H1 (cell line): ENCODE measurements at regions not wholly inside any gene's neighbourhood (a gene's known extent, or its start where the extent isn't known, plus 50 kb on each side); places are given as distances from the start of the nearest gene placed in this dataset.

Experiments used
- CTCF ChIP-seq, 3 experiments: IDR thresholded peaks; 1 replicate in 2 of 3; 2 replicates in 1 of 3; pipeline versions ENCODE4 v1.5.1 to v1.6.1; 2011; ENCODE audit warnings: low read length in 3 of 3, mild to moderate bottlenecking in 3 of 3, inconsistent platforms in 2 of 3, low read depth in 1 of 3, moderate library complexity in 1 of 3; ENCODE audit not compliant: insufficient read depth in 1 of 3; ENCODE audit errors: control extremely low read depth in 1 of 3
- PHF8 ChIP-seq: fragments of 200-600 bp; sonication (generic); conservative IDR thresholded peaks from 2 replicates; pipeline ENCODE4 v1.7.1; 2012; ENCODE audit warnings: low read depth, mild to moderate bottlenecking, inconsistent platforms, low read length, moderate library complexity
- POLR2A ChIP-seq, 2 experiments: IDR thresholded peaks; 1 replicate in 1 of 2; 2 replicates in 1 of 2; pipeline ENCODE4 v1.6.1; 2011; ENCODE audit warnings: low read depth in 2 of 2, low read length in 2 of 2, mild to moderate bottlenecking in 2 of 2; ENCODE audit errors: control extremely low read depth in 1 of 2

GRCh38 chr3:127388427-127388826, 100.6 kb upstream of the PRR20G start:
- no peak for TF ChIP-seq POLR2A (IDR thresholded peaks at IDR 0.05; ENCODE audit: control extremely low read depth in 1 of 2, low read depth in 2 of 2, low read length in 2 of 2)
- no peak for TF ChIP-seq PHF8
- TF ChIP-seq CTCF (IDR thresholded peaks at IDR 0.05; ENCODE audit: control extremely low read depth in 1 of 3, insufficient read depth in 1 of 3, low read depth in 1 of 3, low read length in 3 of 3): no peak
